Fibroblast of lung (primary cell): ENCODE measurements at regions not wholly inside any gene's neighbourhood (a gene's known extent, or its start where the extent isn't known, plus 50 kb on each side); places are given as distances from the start of the nearest gene placed in this dataset.

Experiments
- CTCF ChIP-seq, 2 donors: IDR thresholded peaks in 1 of 2; conservative IDR thresholded peaks in 1 of 2; 1 replicate in 1 of 2; 2 replicates in 1 of 2; pipeline ENCODE4 v1.5.1; 2011 to 2012; ENCODE audit warnings: low read length in 2 of 2, control low read depth in 1 of 2, inconsistent platforms in 1 of 2, low read depth in 1 of 2, mild to moderate bottlenecking in 1 of 2
- EZH2 ChIP-seq: IDR thresholded peaks from 2 replicates; pipeline ENCODE4 v1.5.1; 2012; ENCODE audit warnings: low read length, control low read depth, mild to moderate bottlenecking; ENCODE audit errors: missing control alignments

- TF ChIP-seq CTCF (conservative IDR thresholded peaks at IDR 0.05 in 1 of 2, IDR thresholded peaks at IDR 0.05 in 1 of 2; ENCODE audit: low read depth in 1 of 2, low read length in 2 of 2) (no peak), EZH2 (no peak)
Observed at GRCh38 chr6:98382246-98382645, 452.1 kb upstream of the POU3F2 start.
